HEK293 (cell line): ENCODE measurements at regions not wholly inside any gene's neighbourhood (a gene's known extent, or its start where the extent isn't known, plus 50 kb on each side); places are given as distances from the start of the nearest gene placed in this dataset.

ENCODE experiments used
- CTCF ChIA-PET: fragments of 350-600 bp; formaldehyde crosslinking; extraction: SDS; loops from one replicate; lab custom pipeline; 2021; ENCODE audit warnings: antibody characterized with exemption; lab: Yijun Ruan, JAX
- POLR2A ChIA-PET: fragments of 300-600 bp; formaldehyde crosslinking; extraction: SDS; loops from one replicate; lab custom pipeline; 2020; ENCODE audit warnings: antibody characterized with exemption, inconsistent platforms; lab: Yijun Ruan, JAX
- H3K27ac ChIP-seq: fragments of 200-500 bp; sonication (Bioruptor generic); 2 replicates; pipeline ENCODE4 v1.5.1; 2014; ENCODE audit warnings: low read depth, low read length, control low read depth, inconsistent platforms; ENCODE audit errors: extremely low read depth
- H3K36me3 ChIP-seq, 2 experiments: fragments of 200-500 bp in 1 of 2; sonication (Bioruptor generic) in 1 of 2; 1 replicate in 1 of 2; 2 replicates in 1 of 2; pipeline ENCODE4 v1.5.1; 2014 to 2017; ENCODE audit warnings: inconsistent platforms in 2 of 2, low read length in 2 of 2; ENCODE audit not compliant: control insufficient read depth in 2 of 2, insufficient read depth in 1 of 2
- H3K4me1 ChIP-seq: fragments of 200-500 bp; sonication (Bioruptor generic); 2 replicates; pipeline ENCODE4 v1.5.1; 2014; ENCODE audit warnings: mild to moderate bottlenecking, low read length, inconsistent platforms; ENCODE audit not compliant: control insufficient read depth, insufficient read depth
- H3K4me3 ChIP-seq: 2 replicates; pipeline ENCODE4 v1.5.1; 2011; ENCODE audit warnings: low read depth, mild to moderate bottlenecking, control low read depth, low read length, moderate library complexity
- H3K9me3 ChIP-seq: fragments of 200-500 bp; sonication (Bioruptor generic); 2 replicates; pipeline ENCODE4 v1.5.1; 2014; ENCODE audit warnings: low read depth, low read length, inconsistent platforms; ENCODE audit not compliant: control insufficient read depth, insufficient read depth
- KLF1 ChIP-seq: fragments of 450-650 bp; formaldehyde crosslinking; IDR thresholded peaks from 2 replicates; pipeline ENCODE4 v1.5.1; 2016; ENCODE audit warnings: missing biosample characterization, missing genetic modification characterization
- MEIS1 ChIP-seq: sonication (generic); formaldehyde crosslinking; IDR thresholded peaks from 2 replicates; pipeline ENCODE4 v1.8.1; 2022; ENCODE audit warnings: missing genetic modification reagents, mild to moderate bottlenecking, borderline replicate concordance
- OSR2 ChIP-seq: fragments of 450-650 bp; formaldehyde crosslinking; IDR thresholded peaks from 2 replicates; pipeline ENCODE4 v1.5.1; 2016; ENCODE audit warnings: missing biosample characterization, missing genetic modification characterization
- SCRT2 ChIP-seq: fragments of 450-650 bp; formaldehyde crosslinking; IDR thresholded peaks from 2 replicates; pipeline ENCODE4 v1.5.1; 2016; ENCODE audit warnings: missing biosample characterization, missing genetic modification characterization
- SP7 ChIP-seq: fragments of 450-650 bp; formaldehyde crosslinking; IDR thresholded peaks from 2 replicates; pipeline ENCODE4 v1.5.1; 2016; ENCODE audit warnings: missing biosample characterization, missing genetic modification characterization
- ZBTB8A ChIP-seq: fragments of 450-650 bp; formaldehyde crosslinking; IDR thresholded peaks from 2 replicates; pipeline ENCODE4 v1.5.1; 2016; ENCODE audit warnings: missing biosample characterization, missing genetic modification characterization
- ZFHX2 ChIP-seq: fragments of 450-650 bp; formaldehyde crosslinking; conservative IDR thresholded peaks from 2 replicates; pipeline ENCODE4 v1.5.1; 2016; ENCODE audit warnings: missing biosample characterization, missing genetic modification characterization
- ZNF132 ChIP-seq: fragments of 450-650 bp; formaldehyde crosslinking; IDR thresholded peaks from 2 replicates; pipeline ENCODE4 v1.5.1; 2017; ENCODE audit warnings: missing biosample characterization, missing genetic modification characterization, borderline replicate concordance
- ZNF2 ChIP-seq: fragments of 450-650 bp; formaldehyde crosslinking; IDR thresholded peaks from 2 replicates; pipeline ENCODE4 v1.5.1; 2016; ENCODE audit warnings: missing biosample characterization, missing genetic modification characterization
- ZNF335 ChIP-seq: fragments of 450-650 bp; formaldehyde crosslinking; conservative IDR thresholded peaks from 2 replicates; pipeline ENCODE4 v1.5.1; 2016; ENCODE audit warnings: missing biosample characterization, missing genetic modification characterization
- ZNF366 ChIP-seq: fragments of 450-650 bp; formaldehyde crosslinking; conservative IDR thresholded peaks from 2 replicates; pipeline ENCODE4 v1.5.1; 2016; ENCODE audit warnings: missing biosample characterization, missing genetic modification characterization
- ZNF837 ChIP-seq: fragments of 450-650 bp; formaldehyde crosslinking; IDR thresholded peaks from 2 replicates; pipeline ENCODE4 v1.5.1; 2016; ENCODE audit warnings: missing biosample characterization, missing genetic modification characterization
- ZNF843 ChIP-seq: fragments of 450-650 bp; formaldehyde crosslinking; IDR thresholded peaks from 2 replicates; pipeline ENCODE4 v1.5.1; 2016; ENCODE audit warnings: missing biosample characterization, missing genetic modification characterization
- ZSCAN23 ChIP-seq: fragments of 450-650 bp; formaldehyde crosslinking; IDR thresholded peaks from 2 replicates; pipeline ENCODE4 v1.5.1; 2016; ENCODE audit warnings: missing biosample characterization, missing genetic modification characterization
- ZXDB ChIP-seq: fragments of 450-650 bp; formaldehyde crosslinking; IDR thresholded peaks from 2 replicates; pipeline ENCODE4 v1.5.1; 2016; ENCODE audit warnings: missing biosample characterization, missing genetic modification characterization
- TF ChIP-seq, protein P1 (sequence below): fragments of 450-650 bp; formaldehyde crosslinking; IDR thresholded peaks from 2 replicates; pipeline ENCODE4 v1.5.1; 2016; ENCODE audit warnings: missing biosample characterization, missing genetic modification characterization, borderline replicate concordance
- TF ChIP-seq, protein P2 (sequence below): fragments of 450-650 bp; formaldehyde crosslinking; optimal IDR thresholded peaks from 2 replicates; pipeline ENCODE3; 2016; ENCODE audit warnings: missing biosample characterization, mild to moderate bottlenecking, missing genetic modification characterization

DNA sequence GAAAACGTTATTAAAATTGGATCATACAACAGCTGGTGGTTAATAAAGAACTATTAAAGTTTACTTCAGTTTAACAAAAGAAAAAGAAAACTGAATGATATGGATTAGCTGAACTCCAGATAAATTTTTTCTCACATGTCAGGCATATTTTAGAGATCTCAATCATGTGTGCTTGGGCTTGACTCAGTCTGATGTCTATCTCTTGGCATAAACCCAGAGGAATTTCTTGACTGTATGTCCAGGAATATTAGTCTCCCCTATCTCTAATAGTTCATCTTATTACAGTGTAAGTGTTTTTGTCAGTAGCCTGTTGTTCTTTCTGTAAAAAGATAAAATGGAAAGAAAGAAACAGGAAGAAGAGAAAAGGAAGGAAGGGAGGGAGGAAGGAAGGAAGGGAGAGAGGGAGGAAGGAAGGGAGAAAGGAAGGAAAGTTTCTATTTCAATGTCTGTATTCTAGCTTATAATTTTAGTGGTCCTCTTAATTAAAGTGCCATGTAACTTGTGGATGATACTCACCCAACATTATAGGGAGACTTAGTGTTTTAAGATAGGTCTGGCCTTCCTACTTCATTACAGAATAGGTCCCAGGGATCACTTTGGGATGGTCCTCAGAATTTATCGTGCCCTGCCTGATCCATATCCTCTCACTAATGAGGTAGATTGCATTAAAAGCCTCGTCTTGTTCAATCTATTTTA is 99.7 kb upstream of the UGP2 start (continued):
- TF ChIP-seq ZNF2 (tag by site-specific recombination) (no peak), ZNF335 (tag by site-specific recombination) (peak; percentile 48), ZNF366 (tag by site-specific recombination) (peak; percentile 65)

DNA sequence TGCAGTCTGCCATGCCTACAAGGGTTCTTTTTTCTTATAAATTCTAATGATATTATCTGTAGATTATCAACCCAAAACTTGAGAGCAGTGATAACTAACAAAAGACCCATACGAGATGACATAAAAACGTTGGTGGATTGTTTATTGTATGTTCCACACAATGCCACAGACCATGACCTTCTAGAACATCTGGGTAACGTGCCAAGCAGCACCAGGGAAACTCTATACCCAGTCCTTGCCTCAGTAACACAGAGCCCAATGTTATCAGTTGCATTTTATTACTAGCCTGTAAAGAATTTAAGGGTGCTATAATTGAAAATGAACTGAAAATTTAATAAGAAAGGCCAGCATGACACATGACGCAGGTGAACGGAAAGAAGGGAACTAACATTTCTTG is 99.1 kb upstream of the UGP2 start:
- H3K9me3 ChIP-seq, result no peaks in the 10 kb centered on the region
- TF ChIP-seq ZSCAN23 (tag by site-specific recombination) (no peak), ZXDB (tag by site-specific recombination) (0 out of 2 replicates have a peak, but pooled peaks have one; percentile 24), ZNF843 (tag by site-specific recombination) (peak; percentile 27; the same call in 1 of the 2 replicates)
- ChIA-PET CTCF (interaction anchor here (0.9 kb wide), 1 partner anchor 9 kb away, joined by 3 read pairs; no protein-coding TSS in a partner anchor), POLR2A (no interaction called here)
- no peak overlapping the region for H3K4me3 ChIP-seq
- H3K36me3 ChIP-seq, result no peaks in the 10 kb centered on the region
- H3K4me1 ChIP-seq, result peaks cover 16% of the 10 kb centered on the region
- H3K27ac ChIP-seq, result no peak overlapping the region

DNA sequence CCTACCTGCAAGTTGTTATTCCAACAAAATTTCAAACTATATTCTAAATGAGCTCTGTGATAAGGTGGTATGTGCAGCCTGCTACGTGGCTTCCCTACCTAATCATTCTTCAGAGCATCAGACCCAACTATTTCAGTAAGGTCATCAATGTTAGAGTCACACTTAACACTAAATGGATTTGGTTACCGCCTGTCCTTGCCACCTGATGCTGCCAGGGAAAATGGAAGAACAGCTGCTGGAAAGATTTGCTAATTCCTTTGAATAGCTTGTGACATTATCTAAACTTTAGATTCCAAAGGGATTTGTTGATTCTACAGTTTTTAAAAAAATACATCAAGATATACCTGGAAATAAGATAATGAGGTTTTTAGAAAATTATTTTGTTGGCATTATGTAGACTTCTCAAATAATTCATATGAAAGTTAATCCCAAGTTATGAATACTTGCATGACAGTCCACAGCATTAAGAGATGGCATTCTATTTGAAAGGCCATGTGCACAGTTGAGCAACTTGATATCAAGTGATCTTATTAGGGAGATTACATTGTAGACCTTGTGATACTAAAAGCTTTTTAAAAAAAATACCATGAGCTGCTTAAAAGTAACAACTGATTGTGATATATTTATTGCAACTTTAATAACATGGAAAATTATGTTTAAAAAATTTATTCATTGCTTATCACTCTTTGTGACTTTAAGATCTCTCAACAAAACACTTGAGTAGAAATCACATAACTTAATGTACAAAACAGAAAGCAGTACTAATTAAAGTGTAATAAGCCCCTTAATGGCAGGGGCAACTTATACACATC is 98.3 kb upstream of the UGP2 start:
- POLR2A ChIA-PET, result interaction anchor here (0.7 kb wide), 1 partner anchor 98 kb away, joined by 3 read pairs; the partner anchor contains the start of gene UGP2
- Histone ChIP-seq H3K27ac (no peak overlapping the region), H3K4me1 (peaks cover 16% of the 10 kb centered on the region), H3K36me3 (no peaks in the 10 kb centered on the region), H3K9me3 (no peaks in the 10 kb centered on the region), H3K4me3 (no peak overlapping the region)
- CTCF ChIA-PET, result interaction anchor here (0.8 to 0.9 kb wide), 2 partner anchors 10 to 22 kb away, joined by 3 read pairs; no protein-coding TSS in a partner anchor
- TF ChIP-seq SCRT2 (0 out of 2 replicates have a peak, but pooled peaks have one; percentile 11), ZNF132 (tag by site-specific recombination) (no peak)

DNA sequence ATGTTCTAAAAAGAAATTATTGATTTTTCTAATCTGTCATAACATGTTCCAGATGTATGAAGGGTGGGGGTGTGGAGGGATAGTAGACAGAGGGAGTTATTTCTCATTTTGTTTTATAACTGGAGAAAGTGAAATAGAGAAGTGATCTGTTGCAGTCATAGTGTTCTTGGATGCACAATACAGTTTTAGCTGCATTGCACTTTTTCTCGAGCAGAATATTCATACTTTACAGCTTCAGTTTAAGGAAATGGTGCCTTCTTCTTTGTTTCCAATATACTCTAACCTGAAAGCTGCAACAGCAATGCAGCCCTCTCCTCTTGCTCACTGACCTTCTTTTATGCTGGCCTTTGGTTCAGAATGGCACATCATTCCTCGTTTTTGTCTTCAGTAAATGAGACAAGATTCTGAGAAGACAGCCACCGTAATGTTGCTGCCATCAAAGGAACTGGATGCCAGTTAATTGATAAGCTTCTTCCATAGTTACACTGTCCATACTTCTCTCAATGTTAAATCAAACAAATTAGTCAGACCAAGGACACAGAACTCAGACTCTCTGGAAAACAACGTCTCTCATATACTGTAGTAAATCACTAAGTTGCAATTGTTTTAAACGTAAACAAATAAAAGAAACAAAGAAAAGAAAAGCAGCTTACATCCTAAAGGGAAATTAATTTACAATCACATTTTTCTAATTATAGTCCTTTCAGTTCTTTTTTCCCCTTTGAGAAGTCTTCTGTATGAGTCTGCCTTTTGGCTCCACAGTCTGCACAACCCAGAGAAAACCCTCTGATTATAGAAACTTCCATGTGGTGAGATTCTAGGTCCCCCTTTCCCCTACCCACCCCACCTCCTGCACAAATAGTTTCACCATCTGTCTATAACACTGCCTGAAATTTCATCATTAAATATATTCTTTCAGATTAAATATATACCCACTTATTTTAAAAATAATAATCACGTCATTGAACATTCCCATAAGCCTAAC is 97.4 kb upstream of the UGP2 start:
- no peaks in the 10 kb centered on the region for H3K36me3 ChIP-seq
- no peak overlapping the region for H3K27ac ChIP-seq
- H3K4me1 ChIP-seq, result peaks cover 16% of the 10 kb centered on the region
- ChIA-PET POLR2A (no interaction called here), CTCF (interaction anchor here (0.8 kb wide), 1 partner anchor 21 kb away, joined by 3 read pairs; no protein-coding TSS in a partner anchor)
- H3K4me3 ChIP-seq, result no peak overlapping the region
- no peaks in the 10 kb centered on the region for H3K9me3 ChIP-seq
- no peak for TF ChIP-seq ZBTB8A (tag by site-specific recombination)
- TF ChIP-seq, protein P1, sequence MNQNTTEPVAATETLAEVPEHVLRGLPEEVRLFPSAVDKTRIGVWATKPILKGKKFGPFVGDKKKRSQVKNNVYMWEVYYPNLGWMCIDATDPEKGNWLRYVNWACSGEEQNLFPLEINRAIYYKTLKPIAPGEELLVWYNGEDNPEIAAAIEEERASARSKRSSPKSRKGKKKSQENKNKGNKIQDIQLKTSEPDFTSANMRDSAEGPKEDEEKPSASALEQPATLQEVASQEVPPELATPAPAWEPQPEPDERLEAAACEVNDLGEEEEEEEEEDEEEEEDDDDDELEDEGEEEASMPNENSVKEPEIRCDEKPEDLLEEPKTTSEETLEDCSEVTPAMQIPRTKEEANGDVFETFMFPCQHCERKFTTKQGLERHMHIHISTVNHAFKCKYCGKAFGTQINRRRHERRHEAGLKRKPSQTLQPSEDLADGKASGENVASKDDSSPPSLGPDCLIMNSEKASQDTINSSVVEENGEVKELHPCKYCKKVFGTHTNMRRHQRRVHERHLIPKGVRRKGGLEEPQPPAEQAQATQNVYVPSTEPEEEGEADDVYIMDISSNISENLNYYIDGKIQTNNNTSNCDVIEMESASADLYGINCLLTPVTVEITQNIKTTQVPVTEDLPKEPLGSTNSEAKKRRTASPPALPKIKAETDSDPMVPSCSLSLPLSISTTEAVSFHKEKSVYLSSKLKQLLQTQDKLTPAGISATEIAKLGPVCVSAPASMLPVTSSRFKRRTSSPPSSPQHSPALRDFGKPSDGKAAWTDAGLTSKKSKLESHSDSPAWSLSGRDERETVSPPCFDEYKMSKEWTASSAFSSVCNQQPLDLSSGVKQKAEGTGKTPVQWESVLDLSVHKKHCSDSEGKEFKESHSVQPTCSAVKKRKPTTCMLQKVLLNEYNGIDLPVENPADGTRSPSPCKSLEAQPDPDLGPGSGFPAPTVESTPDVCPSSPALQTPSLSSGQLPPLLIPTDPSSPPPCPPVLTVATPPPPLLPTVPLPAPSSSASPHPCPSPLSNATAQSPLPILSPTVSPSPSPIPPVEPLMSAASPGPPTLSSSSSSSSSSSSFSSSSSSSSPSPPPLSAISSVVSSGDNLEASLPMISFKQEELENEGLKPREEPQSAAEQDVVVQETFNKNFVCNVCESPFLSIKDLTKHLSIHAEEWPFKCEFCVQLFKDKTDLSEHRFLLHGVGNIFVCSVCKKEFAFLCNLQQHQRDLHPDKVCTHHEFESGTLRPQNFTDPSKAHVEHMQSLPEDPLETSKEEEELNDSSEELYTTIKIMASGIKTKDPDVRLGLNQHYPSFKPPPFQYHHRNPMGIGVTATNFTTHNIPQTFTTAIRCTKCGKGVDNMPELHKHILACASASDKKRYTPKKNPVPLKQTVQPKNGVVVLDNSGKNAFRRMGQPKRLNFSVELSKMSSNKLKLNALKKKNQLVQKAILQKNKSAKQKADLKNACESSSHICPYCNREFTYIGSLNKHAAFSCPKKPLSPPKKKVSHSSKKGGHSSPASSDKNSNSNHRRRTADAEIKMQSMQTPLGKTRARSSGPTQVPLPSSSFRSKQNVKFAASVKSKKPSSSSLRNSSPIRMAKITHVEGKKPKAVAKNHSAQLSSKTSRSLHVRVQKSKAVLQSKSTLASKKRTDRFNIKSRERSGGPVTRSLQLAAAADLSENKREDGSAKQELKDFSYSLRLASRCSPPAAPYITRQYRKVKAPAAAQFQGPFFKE (tag by site-specific recombination), result no peak
- TF ChIP-seq, protein P2, sequence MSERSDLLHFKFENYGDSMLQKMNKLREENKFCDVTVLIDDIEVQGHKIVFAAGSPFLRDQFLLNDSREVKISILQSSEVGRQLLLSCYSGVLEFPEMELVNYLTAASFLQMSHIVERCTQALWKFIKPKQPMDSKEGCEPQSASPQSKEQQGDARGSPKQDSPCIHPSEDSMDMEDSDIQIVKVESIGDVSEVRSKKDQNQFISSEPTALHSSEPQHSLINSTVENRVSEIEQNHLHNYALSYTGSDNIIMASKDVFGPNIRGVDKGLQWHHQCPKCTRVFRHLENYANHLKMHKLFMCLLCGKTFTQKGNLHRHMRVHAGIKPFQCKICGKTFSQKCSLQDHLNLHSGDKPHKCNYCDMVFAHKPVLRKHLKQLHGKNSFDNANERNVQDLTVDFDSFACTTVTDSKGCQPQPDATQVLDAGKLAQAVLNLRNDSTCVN, result no peak
- TF ChIP-seq SP7 (tag by site-specific recombination), result no peak
- TF ChIP-seq MEIS1 (CRISPR knock-in tag), result no peak
- TF ChIP-seq ZFHX2, result no peak
- TF ChIP-seq KLF1 (tag by site-specific recombination), result no peak
- TF ChIP-seq ZNF837 (tag by site-specific recombination), result no peak
- no peak for TF ChIP-seq ZNF366 (tag by site-specific recombination)
- TF ChIP-seq OSR2 (tag by site-specific recombination), result no peak
